GM23338 (cell line): ENCODE measurements at regions not wholly inside any gene's neighbourhood (a gene's known extent, or its start where the extent isn't known, plus 50 kb on each side); places are given as distances from the start of the nearest gene placed in this dataset.

Source experiments
- ATAC-seq: fragments of 200-7000 bp; cut with Tn5 transposase; 3 replicates; pipeline ENCODE4 v1.9.1; 2020
- DNase-seq: peaks from one replicate; pipeline ENCODE4 v3.0.0-alpha.2; 2015; ENCODE audit warnings: low spot score
- H2AFZ ChIP-seq: fragments of 200-600 bp; sonication (generic); 2 replicates; pipeline ENCODE4 v1.8.0; 2016; ENCODE audit warnings: antibody characterized with exemption, mild to moderate bottlenecking, moderate library complexity
- H3F3A ChIP-seq: fragments of 200-600 bp; sonication (generic); replicated peaks from 2 replicates; pipeline ENCODE4 v1.8.0; 2017; ENCODE audit warnings: antibody characterized with exemption, mixed run types, low read depth
- H3K27ac ChIP-seq: fragments of 200-600 bp; sonication (generic); 2 replicates; pipeline ENCODE4 v1.6.1; 2016; ENCODE audit warnings: low read depth
- H3K27me3 ChIP-seq: fragments of 200-600 bp; sonication (generic); 2 replicates; pipeline ENCODE4 v1.8.0; 2016; ENCODE audit warnings: mild to moderate bottlenecking, mixed run types, moderate library complexity; ENCODE audit not compliant: insufficient read depth
- H3K36me3 ChIP-seq: fragments of 200-600 bp; sonication (generic); 2 replicates; pipeline ENCODE4 v1.8.0; 2016; ENCODE audit warnings: mild to moderate bottlenecking; ENCODE audit not compliant: insufficient read depth
- H3K4me1 ChIP-seq: fragments of 200-600 bp; sonication (generic); 2 replicates; pipeline ENCODE4 v1.8.0; 2016; ENCODE audit warnings: mild to moderate bottlenecking, moderate library complexity; ENCODE audit not compliant: insufficient read depth
- H3K4me2 ChIP-seq: fragments of 200-600 bp; sonication (generic); 2 replicates; pipeline ENCODE4 v1.7.1; 2017; ENCODE audit warnings: mixed run types
- H3K4me3 ChIP-seq: fragments of 200-600 bp; sonication (generic); 2 replicates; pipeline ENCODE4 v1.6.1; 2016; ENCODE audit warnings: mixed run types
- H3K79me2 ChIP-seq: fragments of 200-600 bp; sonication (generic); replicated peaks from 2 replicates; pipeline ENCODE4 v1.8.0; 2017; ENCODE audit warnings: mild to moderate bottlenecking; ENCODE audit not compliant: insufficient read depth
- H3K9me2 ChIP-seq: fragments of 200-600 bp; sonication (generic); 2 replicates; pipeline ENCODE4 v1.8.0; 2017; ENCODE audit not compliant: insufficient read depth
- H4K20me1 ChIP-seq: fragments of 200-600 bp; sonication (generic); replicated peaks from 2 replicates; pipeline ENCODE4 v1.8.0; 2017; ENCODE audit warnings: mild to moderate bottlenecking; ENCODE audit not compliant: insufficient read depth
- H3K27ac Mint-ChIP-seq: 2 replicates; pipeline ENCODE4 v1.8.0; 2020; ENCODE audit warnings: inconsistent platforms, mild to moderate bottlenecking, moderate library complexity, mixed read lengths
- H3K27me3 Mint-ChIP-seq: 3 replicates; pipeline ENCODE4 v1.8.0; 2022; ENCODE audit warnings: low read depth, mild to moderate bottlenecking, moderate library complexity, mixed read lengths, inconsistent platforms; ENCODE audit not compliant: insufficient read depth, poor library complexity
- H3K36me3 Mint-ChIP-seq: 3 replicates; pipeline ENCODE4 v1.8.0; 2021; ENCODE audit warnings: low read depth, mild to moderate bottlenecking, inconsistent platforms, moderate library complexity, mixed read lengths
- H3K4me1 Mint-ChIP-seq: 3 replicates; pipeline ENCODE4 v1.8.0; 2020; ENCODE audit warnings: mild to moderate bottlenecking, inconsistent platforms, mixed read lengths
- H3K4me3 Mint-ChIP-seq: 3 replicates; pipeline ENCODE4 v1.8.0; 2021; ENCODE audit warnings: moderate library complexity, mild to moderate bottlenecking, inconsistent platforms, mixed read lengths
- H3K9me3 Mint-ChIP-seq: 3 replicates; pipeline ENCODE4 v1.8.0; 2020; ENCODE audit warnings: moderate library complexity, mild to moderate bottlenecking, inconsistent platforms, mixed read lengths
- CREB1 ChIP-seq: fragments of 250-450 bp; sonication (Bioruptor Pico); IDR thresholded peaks from 2 replicates; pipeline ENCODE4 v1.5.0; 2020; ENCODE audit warnings: low read depth, mild to moderate bottlenecking, moderate library complexity
- EZH2 ChIP-seq: fragments of 200-600 bp; sonication (generic); IDR thresholded peaks from one replicate; pipeline ENCODE4 v1.8.0; 2017; ENCODE audit warnings: antibody characterized with exemption, mild to moderate bottlenecking, low read depth; ENCODE audit not compliant: unreplicated experiment
- EZH2phosphoT487 ChIP-seq: fragments of 200-600 bp; sonication (generic); IDR thresholded peaks from one replicate; pipeline ENCODE4 v1.8.1; 2018; ENCODE audit warnings: antibody characterized with exemption; ENCODE audit not compliant: unreplicated experiment
- JUNB ChIP-seq: IDR thresholded peaks from one replicate; pipeline ENCODE4 v1.6.1; 2016; ENCODE audit warnings: antibody characterized with exemption; ENCODE audit not compliant: unreplicated experiment
- NANOG ChIP-seq: IDR thresholded peaks from 2 replicates; pipeline ENCODE4 v1.6.1; 2016; ENCODE audit warnings: antibody characterized with exemption, borderline replicate concordance
- POLR2AphosphoS5 ChIP-seq: IDR thresholded peaks from 2 replicates; pipeline ENCODE4 v1.6.1; 2016; ENCODE audit warnings: antibody characterized with exemption, low read depth
- ZNF331 ChIP-seq: fragments of 250-450 bp; sonication (Bioruptor Pico); IDR thresholded peaks from 2 replicates; pipeline ENCODE4 v1.5.0; 2020; ENCODE audit warnings: low read depth, mild to moderate bottlenecking, moderate library complexity
- TF ChIP-seq, protein P1 (sequence below): fragments of 250-450 bp; sonication (Bioruptor Pico); IDR thresholded peaks from 2 replicates; pipeline ENCODE4 v1.5.0; 2020; ENCODE audit warnings: mild to moderate bottlenecking, moderate library complexity
- TF ChIP-seq, protein P2 (sequence below), 2 experiments: fragments of 200-600 bp in 1 of 2; sonication (generic) in 1 of 2; conservative IDR thresholded peaks; 2 replicates each; pipeline versions ENCODE4 v1.5.1 to v1.6.1; 2016 to 2017; ENCODE audit warnings: antibody characterized with exemption in 2 of 2, low read depth in 2 of 2, mild to moderate bottlenecking in 2 of 2, moderate library complexity in 1 of 2

DNA sequence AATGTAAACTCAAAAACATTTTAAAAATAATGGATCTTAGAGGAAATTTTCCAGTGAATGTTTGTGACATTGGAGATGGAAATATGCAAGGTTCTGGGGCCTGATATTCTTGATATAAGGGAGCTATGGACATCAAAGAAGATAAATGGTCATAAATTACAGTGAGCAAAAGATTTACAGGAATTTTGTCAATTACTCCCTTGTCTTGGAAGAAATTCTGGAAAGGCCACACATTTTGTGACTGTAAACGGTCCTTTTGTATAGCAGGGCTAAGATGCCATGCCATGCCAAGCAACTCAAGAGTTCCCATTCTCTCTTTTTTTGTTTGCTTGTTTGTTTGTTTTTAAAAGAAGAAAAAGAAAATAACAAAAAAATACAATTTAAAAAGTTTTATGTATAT, 1186.2 kb upstream of the CITED2 start (continued):
- TF ChIP-seq, protein P1, sequence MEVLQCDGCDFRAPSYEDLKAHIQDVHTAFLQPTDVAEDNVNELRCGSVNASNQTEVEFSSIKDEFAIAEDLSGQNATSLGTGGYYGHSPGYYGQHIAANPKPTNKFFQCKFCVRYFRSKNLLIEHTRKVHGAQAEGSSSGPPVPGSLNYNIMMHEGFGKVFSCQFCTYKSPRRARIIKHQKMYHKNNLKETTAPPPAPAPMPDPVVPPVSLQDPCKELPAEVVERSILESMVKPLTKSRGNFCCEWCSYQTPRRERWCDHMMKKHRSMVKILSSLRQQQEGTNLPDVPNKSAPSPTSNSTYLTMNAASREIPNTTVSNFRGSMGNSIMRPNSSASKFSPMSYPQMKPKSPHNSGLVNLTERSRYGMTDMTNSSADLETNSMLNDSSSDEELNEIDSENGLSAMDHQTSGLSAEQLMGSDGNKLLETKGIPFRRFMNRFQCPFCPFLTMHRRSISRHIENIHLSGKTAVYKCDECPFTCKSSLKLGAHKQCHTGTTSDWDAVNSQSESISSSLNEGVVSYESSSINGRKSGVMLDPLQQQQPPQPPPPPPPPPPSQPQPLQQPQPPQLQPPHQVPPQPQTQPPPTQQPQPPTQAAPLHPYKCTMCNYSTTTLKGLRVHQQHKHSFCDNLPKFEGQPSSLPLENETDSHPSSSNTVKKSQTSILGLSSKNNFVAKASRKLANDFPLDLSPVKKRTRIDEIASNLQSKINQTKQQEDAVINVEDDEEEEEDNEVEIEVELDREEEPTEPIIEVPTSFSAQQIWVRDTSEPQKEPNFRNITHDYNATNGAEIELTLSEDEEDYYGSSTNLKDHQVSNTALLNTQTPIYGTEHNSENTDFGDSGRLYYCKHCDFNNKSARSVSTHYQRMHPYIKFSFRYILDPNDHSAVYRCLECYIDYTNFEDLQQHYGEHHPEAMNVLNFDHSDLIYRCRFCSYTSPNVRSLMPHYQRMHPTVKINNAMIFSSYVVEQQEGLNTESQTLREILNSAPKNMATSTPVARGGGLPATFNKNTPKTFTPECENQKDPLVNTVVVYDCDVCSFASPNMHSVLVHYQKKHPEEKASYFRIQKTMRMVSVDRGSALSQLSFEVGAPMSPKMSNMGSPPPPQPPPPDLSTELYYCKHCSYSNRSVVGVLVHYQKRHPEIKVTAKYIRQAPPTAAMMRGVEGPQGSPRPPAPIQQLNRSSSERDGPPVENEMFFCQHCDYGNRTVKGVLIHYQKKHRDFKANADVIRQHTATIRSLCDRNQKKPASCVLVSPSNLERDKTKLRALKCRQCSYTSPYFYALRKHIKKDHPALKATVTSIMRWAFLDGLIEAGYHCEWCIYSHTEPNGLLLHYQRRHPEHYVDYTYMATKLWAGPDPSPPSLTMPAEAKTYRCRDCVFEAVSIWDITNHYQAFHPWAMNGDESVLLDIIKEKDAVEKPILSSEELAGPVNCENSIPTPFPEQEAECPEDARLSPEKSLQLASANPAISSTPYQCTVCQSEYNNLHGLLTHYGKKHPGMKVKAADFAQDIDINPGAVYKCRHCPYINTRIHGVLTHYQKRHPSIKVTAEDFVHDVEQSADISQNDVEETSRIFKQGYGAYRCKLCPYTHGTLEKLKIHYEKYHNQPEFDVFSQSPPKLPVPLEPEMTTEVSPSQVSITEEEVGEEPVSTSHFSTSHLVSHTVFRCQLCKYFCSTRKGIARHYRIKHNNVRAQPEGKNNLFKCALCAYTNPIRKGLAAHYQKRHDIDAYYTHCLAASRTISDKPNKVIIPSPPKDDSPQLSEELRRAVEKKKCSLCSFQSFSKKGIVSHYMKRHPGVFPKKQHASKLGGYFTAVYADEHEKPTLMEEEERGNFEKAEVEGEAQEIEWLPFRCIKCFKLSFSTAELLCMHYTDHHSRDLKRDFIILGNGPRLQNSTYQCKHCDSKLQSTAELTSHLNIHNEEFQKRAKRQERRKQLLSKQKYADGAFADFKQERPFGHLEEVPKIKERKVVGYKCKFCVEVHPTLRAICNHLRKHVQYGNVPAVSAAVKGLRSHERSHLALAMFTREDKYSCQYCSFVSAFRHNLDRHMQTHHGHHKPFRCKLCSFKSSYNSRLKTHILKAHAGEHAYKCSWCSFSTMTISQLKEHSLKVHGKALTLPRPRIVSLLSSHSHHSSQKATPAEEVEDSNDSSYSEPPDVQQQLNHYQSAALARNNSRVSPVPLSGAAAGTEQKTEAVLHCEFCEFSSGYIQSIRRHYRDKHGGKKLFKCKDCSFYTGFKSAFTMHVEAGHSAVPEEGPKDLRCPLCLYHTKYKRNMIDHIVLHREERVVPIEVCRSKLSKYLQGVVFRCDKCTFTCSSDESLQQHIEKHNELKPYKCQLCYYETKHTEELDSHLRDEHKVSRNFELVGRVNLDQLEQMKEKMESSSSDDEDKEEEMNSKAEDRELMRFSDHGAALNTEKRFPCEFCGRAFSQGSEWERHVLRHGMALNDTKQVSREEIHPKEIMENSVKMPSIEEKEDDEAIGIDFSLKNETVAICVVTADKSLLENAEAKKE (CRISPR knock-in tag) = no peak
- TF ChIP-seq, protein P2, sequence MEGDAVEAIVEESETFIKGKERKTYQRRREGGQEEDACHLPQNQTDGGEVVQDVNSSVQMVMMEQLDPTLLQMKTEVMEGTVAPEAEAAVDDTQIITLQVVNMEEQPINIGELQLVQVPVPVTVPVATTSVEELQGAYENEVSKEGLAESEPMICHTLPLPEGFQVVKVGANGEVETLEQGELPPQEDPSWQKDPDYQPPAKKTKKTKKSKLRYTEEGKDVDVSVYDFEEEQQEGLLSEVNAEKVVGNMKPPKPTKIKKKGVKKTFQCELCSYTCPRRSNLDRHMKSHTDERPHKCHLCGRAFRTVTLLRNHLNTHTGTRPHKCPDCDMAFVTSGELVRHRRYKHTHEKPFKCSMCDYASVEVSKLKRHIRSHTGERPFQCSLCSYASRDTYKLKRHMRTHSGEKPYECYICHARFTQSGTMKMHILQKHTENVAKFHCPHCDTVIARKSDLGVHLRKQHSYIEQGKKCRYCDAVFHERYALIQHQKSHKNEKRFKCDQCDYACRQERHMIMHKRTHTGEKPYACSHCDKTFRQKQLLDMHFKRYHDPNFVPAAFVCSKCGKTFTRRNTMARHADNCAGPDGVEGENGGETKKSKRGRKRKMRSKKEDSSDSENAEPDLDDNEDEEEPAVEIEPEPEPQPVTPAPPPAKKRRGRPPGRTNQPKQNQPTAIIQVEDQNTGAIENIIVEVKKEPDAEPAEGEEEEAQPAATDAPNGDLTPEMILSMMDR (conservative IDR thresholded peaks at IDR 0.05; ENCODE audit: low read depth in 2 of 2) = no peak

DNA sequence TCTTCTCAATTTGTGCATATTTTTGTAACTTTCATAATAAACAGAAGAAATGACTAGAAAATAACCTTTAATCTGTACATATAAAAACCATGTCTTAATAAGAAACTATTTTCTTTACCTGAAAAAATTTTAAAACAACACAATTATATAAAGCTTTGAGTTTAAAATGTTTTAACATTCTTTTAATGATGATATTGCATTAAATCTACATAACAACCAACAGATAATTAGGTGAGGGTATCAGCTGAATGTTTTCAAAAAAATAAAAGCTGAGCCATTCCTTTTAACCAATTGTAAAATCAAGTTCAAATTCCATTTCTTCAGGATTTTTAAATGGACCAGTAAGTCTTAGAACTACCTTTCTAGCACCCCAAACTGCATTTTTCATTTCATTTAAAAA, 1185.0 kb upstream of the CITED2 start:
- ATAC-seq (no peak), DNase-seq (no peak)
- H3K9me3 Mint-ChIP-seq = no peaks in the 10 kb centered on the region
- Histone ChIP-seq H3K36me3 (no peaks in the 10 kb centered on the region), H3K4me2 (no peak overlapping the region), H3K4me1 (no peaks in the 10 kb centered on the region), H3K79me2 (no peaks in the 10 kb centered on the region), H3K4me3 (no peak overlapping the region), H4K20me1 (no peaks in the 10 kb centered on the region), H3K27ac (no peak overlapping the region), H3K9me2 (peaks cover 12% of the 10 kb centered on the region; the same call in 1 of the 2 replicates), H3K27me3 (no peaks in the 10 kb centered on the region), H3F3A (no peaks in the 10 kb centered on the region), H2AFZ (no peak overlapping the region)
- H3K27ac Mint-ChIP-seq = no peak overlapping the region
- no peak overlapping the region for H3K4me3 Mint-ChIP-seq
- no peaks in the 10 kb centered on the region for H3K4me1 Mint-ChIP-seq
- H3K27me3 Mint-ChIP-seq = no peaks in the 10 kb centered on the region
- TF ChIP-seq CREB1 (CRISPR knock-in tag) (no peak), JUNB (no peak), EZH2phosphoT487 (no peak), ZNF331 (CRISPR knock-in tag) (no peak), NANOG (no peak), POLR2AphosphoS5 (no peak), EZH2 (no peak)
- TF ChIP-seq, protein P1 (CRISPR knock-in tag) = no peak
- H3K36me3 Mint-ChIP-seq = no peaks in the 10 kb centered on the region
